Mesendoderm (in vitro differentiated cells): ENCODE measurements at regions not wholly inside any gene's neighbourhood (a gene's known extent, or its start where the extent isn't known, plus 50 kb on each side); places are given as distances from the start of the nearest gene placed in this dataset.

Source experiments
- DNase-seq: peaks from one replicate; pipeline ENCODE4 v3.0.0; 2013
- H2AK5ac ChIP-seq: 2 replicates; pipeline ENCODE4 v1.6.1; 2013; ENCODE audit warnings: low read length, inconsistent platforms
- H2BK120ac ChIP-seq: 2 replicates; pipeline ENCODE4 v1.6.1; 2013; ENCODE audit warnings: low read depth, mild to moderate bottlenecking, low read length, moderate library complexity, mixed read lengths
- H2BK15ac ChIP-seq: replicated peaks from 2 replicates; pipeline ENCODE4 v1.6.1; 2013; ENCODE audit warnings: low read depth, mild to moderate bottlenecking, moderate library complexity
- H2BK5ac ChIP-seq: 2 replicates; pipeline ENCODE4 v1.6.1; 2013; ENCODE audit warnings: low read length, inconsistent platforms
- H3K18ac ChIP-seq: 2 replicates; pipeline ENCODE4 v1.6.1; 2013; ENCODE audit warnings: mild to moderate bottlenecking, low read length, mixed read lengths
- H3K23ac ChIP-seq: one replicate; pipeline ENCODE4 v1.6.1; 2013; ENCODE audit warnings: low read length
- H3K27ac ChIP-seq: 2 replicates; pipeline ENCODE4 v1.5.1; 2013; ENCODE audit warnings: low read depth, mild to moderate bottlenecking, inconsistent platforms, low read length, moderate library complexity
- H3K27me3 ChIP-seq: 2 replicates; pipeline ENCODE4 v1.6.1; 2013; ENCODE audit warnings: low read length, control low read depth, mild to moderate bottlenecking, inconsistent platforms; ENCODE audit not compliant: insufficient read depth, poor library complexity
- H3K36me3 ChIP-seq: 2 replicates; pipeline ENCODE4 v1.6.1; 2013; ENCODE audit warnings: low read length, inconsistent platforms; ENCODE audit not compliant: control insufficient read depth, insufficient read depth
- H3K4ac ChIP-seq: one replicate; pipeline ENCODE4 v1.6.1; 2013; ENCODE audit warnings: low read depth, mild to moderate bottlenecking, low read length, moderate library complexity
- H3K4me1 ChIP-seq: 2 replicates; pipeline ENCODE4 v1.6.1; 2013; ENCODE audit warnings: low read depth, low read length, inconsistent platforms; ENCODE audit not compliant: control insufficient read depth
- H3K4me2 ChIP-seq: 2 replicates; pipeline ENCODE4 v1.6.1; 2013; ENCODE audit warnings: low read length
- H3K4me3 ChIP-seq: 2 replicates; pipeline ENCODE4 v1.5.1; 2013; ENCODE audit warnings: mild to moderate bottlenecking, low read length
- H3K56ac ChIP-seq: one replicate; pipeline ENCODE4 v1.6.1; 2013; ENCODE audit warnings: low read length
- H3K79me1 ChIP-seq: 2 replicates; pipeline ENCODE4 v1.6.1; 2013; ENCODE audit warnings: low read length, inconsistent platforms
- H3K79me2 ChIP-seq: 2 replicates; pipeline ENCODE4 v1.6.1; 2013; ENCODE audit warnings: mild to moderate bottlenecking, low read length; ENCODE audit not compliant: control insufficient read depth, insufficient read depth
- H3K9ac ChIP-seq: 2 replicates; pipeline ENCODE4 v1.6.1; 2013; ENCODE audit warnings: low read length, inconsistent platforms
- H4K5ac ChIP-seq: one replicate; pipeline ENCODE4 v1.6.1; 2013; ENCODE audit warnings: low read length
- H4K8ac ChIP-seq: one replicate; pipeline ENCODE4 v1.6.1; 2013; ENCODE audit warnings: low read depth, mild to moderate bottlenecking, control low read depth, low read length, moderate library complexity
- WGBS: extraction: QIAGEN DNeasy Blood & Tissue Kit; methylation state at CpG from one replicate; pipeline ENCODE4 v1.1.7; 2013; ENCODE audit warnings: low lambda C conversion rate, missing lambda C conversion rate; ENCODE audit not compliant: insufficient coverage; ENCODE audit errors: extremely low coverage; 5-methylcytosine and 5-hydroxymethylcytosine counted together

DNA sequence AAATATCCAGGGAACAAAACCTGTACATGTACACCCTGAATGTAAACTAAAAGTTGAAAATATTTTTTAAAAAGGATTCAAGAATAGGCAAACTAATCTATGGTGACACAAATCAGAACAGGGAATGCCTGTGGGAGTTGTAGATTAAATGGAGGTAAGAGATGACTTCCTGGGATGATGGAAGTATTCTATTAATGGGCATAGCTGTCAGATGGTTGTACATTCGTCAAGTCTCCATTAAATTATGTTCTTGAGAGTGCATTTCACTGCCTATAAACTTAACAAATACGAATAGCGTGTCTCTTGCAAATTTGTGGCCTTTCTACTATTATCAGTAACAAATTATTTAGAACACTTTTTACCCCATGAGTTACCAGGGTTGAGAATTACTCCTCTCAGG, 207.0 kb downstream of the HNMT start:
- H3K4me2 ChIP-seq, result no peak overlapping the region
- H3K4ac ChIP-seq, result no peak overlapping the region
- H3K27ac ChIP-seq, result no peak overlapping the region
- no peak overlapping the region for H3K18ac ChIP-seq
- H3K9ac ChIP-seq, result no peak overlapping the region
- H3K4me1 ChIP-seq, result peaks cover 6% of the 10 kb centered on the region
- no peak overlapping the region for H4K8ac ChIP-seq
- no peak overlapping the region for H2BK15ac ChIP-seq
- H4K5ac ChIP-seq, result no peak overlapping the region
- H3K36me3 ChIP-seq, result no peaks in the 10 kb centered on the region
- no peak overlapping the region for H3K4me3 ChIP-seq
- H2BK5ac ChIP-seq, result no peak overlapping the region
- H3K79me1 ChIP-seq, result no peaks in the 10 kb centered on the region
- H3K79me2 ChIP-seq, result no peaks in the 10 kb centered on the region
- no peak overlapping the region for H2AK5ac ChIP-seq
- no peak overlapping the region for H3K56ac ChIP-seq
- no peak for DNase-seq
- H3K27me3 ChIP-seq, result no peaks in the 10 kb centered on the region
- H2BK120ac ChIP-seq, result no peak overlapping the region
- WGBS, result no CpG with 5 or more reads among the region's 3 CpGs
- H3K23ac ChIP-seq, result no peak overlapping the region

GRCh38 chr2:138175066-138175465, 210.8 kb downstream of the HNMT start:
- no peak overlapping the region for H3K18ac ChIP-seq
- H2AK5ac ChIP-seq, result no peak overlapping the region
- peaks cover 10% of the 10 kb centered on the region for H3K4me1 ChIP-seq
- no peak overlapping the region for H3K23ac ChIP-seq
- no peak overlapping the region for H2BK5ac ChIP-seq
- H3K4me2 ChIP-seq, result no peak overlapping the region
- no peak overlapping the region for H4K8ac ChIP-seq
- no peaks in the 10 kb centered on the region for H3K27me3 ChIP-seq
- no peak overlapping the region for H3K27ac ChIP-seq
- H2BK15ac ChIP-seq, result no peak overlapping the region
- H3K79me1 ChIP-seq, result no peaks in the 10 kb centered on the region
- no peak overlapping the region for H2BK120ac ChIP-seq
- no peak overlapping the region for H4K5ac ChIP-seq
- WGBS, result no CpG with 5 or more reads among the region's 2 CpGs
- H3K4me3 ChIP-seq, result no peak overlapping the region
- DNase-seq, result peak; percentile 72
- no peak overlapping the region for H3K56ac ChIP-seq
- H3K4ac ChIP-seq, result no peak overlapping the region
- H3K9ac ChIP-seq, result no peak overlapping the region
- no peaks in the 10 kb centered on the region for H3K79me2 ChIP-seq
- H3K36me3 ChIP-seq, result no peaks in the 10 kb centered on the region

GRCh38 chr2:138176862-138177439, 212.7 kb downstream of the HNMT start:
- H3K27ac ChIP-seq, result no peak overlapping the region
- H2BK5ac ChIP-seq, result peak overlapping the region; percentile 56
- no peak overlapping the region for H2BK120ac ChIP-seq
- no CpG with 5 or more reads among the region's 5 CpGs for WGBS
- no peak overlapping the region for H3K18ac ChIP-seq
- H4K8ac ChIP-seq, result no peak overlapping the region
- no peak overlapping the region for H3K4ac ChIP-seq
- no peak overlapping the region for H3K23ac ChIP-seq
- H3K4me2 ChIP-seq, result no peak overlapping the region
- no peaks in the 10 kb centered on the region for H3K36me3 ChIP-seq
- H3K56ac ChIP-seq, result peak overlapping the region; percentile 39
- no peak overlapping the region for H3K9ac ChIP-seq
- no peaks in the 10 kb centered on the region for H3K27me3 ChIP-seq
- no peak overlapping the region for H2AK5ac ChIP-seq
- H2BK15ac ChIP-seq, result no peak overlapping the region
- no peaks in the 10 kb centered on the region for H3K79me2 ChIP-seq
- H3K4me1 ChIP-seq, result peaks cover 10% of the 10 kb centered on the region
- H4K5ac ChIP-seq, result no peak overlapping the region
- H3K79me1 ChIP-seq, result no peaks in the 10 kb centered on the region
- H3K4me3 ChIP-seq, result no peak overlapping the region
- no peak for DNase-seq

- no peak overlapping the region for H3K9ac ChIP-seq
- H3K27ac ChIP-seq, result no peak overlapping the region
- no peak overlapping the region for H4K5ac ChIP-seq
- no CpG with 5 or more reads among the region's 2 CpGs for whole genome bisulfite sequencing
- H2BK120ac ChIP-seq, result no peak overlapping the region
- H3K23ac ChIP-seq, result no peak overlapping the region
- H3K36me3 ChIP-seq, result no peaks in the 10 kb centered on the region
- H2BK5ac ChIP-seq, result no peak overlapping the region
- H2AK5ac ChIP-seq, result no peak overlapping the region
- no peaks in the 10 kb centered on the region for H3K79me2 ChIP-seq
- H3K27me3 ChIP-seq, result no peaks in the 10 kb centered on the region
- H3K4me3 ChIP-seq, result no peak overlapping the region
- peaks cover 10% of the 10 kb centered on the region for H3K4me1 ChIP-seq
- H3K79me1 ChIP-seq, result no peaks in the 10 kb centered on the region
- no peak overlapping the region for H4K8ac ChIP-seq
- no peak overlapping the region for H3K18ac ChIP-seq
- DNase-seq, result no peak
- H3K4ac ChIP-seq, result no peak overlapping the region
- no peak overlapping the region for H3K56ac ChIP-seq
- no peak overlapping the region for H3K4me2 ChIP-seq
- no peak overlapping the region for H2BK15ac ChIP-seq
Observed at GRCh38 chr2:138177693-138178092, 213.4 kb downstream of the HNMT start.

DNA sequence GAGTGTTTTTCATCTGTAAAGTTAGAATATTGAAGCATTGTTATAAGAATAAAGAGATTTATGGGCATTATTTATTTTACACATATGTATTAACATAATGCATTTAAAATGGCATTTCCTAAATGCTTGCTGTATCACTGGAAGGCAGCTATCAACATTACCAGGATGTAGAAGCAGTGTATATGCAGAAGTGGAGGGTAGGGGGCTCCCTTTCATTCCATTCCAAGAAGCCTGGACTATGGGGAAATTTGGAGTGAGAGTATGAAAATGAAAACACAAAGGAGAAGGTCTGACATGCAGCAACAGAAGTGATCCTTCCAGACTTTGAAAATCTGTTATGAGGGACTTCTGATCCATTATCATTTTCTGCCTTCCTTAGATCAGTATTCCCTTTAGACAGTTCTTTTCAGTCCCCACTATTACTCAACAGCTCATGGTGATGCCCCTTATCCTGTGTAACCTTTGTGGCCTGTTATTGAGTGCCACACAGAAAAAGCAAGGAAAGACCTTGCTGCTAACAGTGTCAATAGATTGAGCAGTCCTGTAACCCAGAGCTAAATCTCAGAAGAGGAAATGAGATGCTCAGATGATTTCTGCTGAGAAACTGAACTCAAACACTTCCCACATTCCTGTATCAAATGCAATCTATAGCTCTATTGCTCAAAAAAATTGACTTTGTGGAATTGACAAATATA, 216.6 kb downstream of the HNMT start:
- Histone ChIP-seq H3K4ac (no peak overlapping the region), H3K23ac (no peak overlapping the region), H3K4me1 (peaks cover 4% of the 10 kb centered on the region), H2AK5ac (no peak overlapping the region), H3K36me3 (no peaks in the 10 kb centered on the region), H3K18ac (no peak overlapping the region), H2BK5ac (no peak overlapping the region), H3K4me2 (no peak overlapping the region), H3K79me1 (no peaks in the 10 kb centered on the region), H3K27ac (no peak overlapping the region), H2BK15ac (no peak overlapping the region), H4K5ac (no peak overlapping the region), H3K4me3 (no peak overlapping the region), H3K27me3 (no peaks in the 10 kb centered on the region), H4K8ac (no peak overlapping the region), H2BK120ac (no peak overlapping the region), H3K9ac (no peak overlapping the region), H3K56ac (no peak overlapping the region), H3K79me2 (no peaks in the 10 kb centered on the region)
- DNase-seq, result peak; percentile 28
